Amniotic stem cell (primary cell): ENCODE measurements at regions not wholly inside any gene's neighbourhood (a gene's known extent, or its start where the extent isn't known, plus 50 kb on each side); places are given as distances from the start of the nearest gene placed in this dataset.
"Not testable (repeated sequence)": the region's sequence is repeated elsewhere in the genome, so short reads cannot be mapped to it uniquely, and the experiment has no call there.

ENCODE experiments used
- DNase-seq: peaks from one replicate; lab custom pipeline; 2025; lab: John Stamatoyannopoulos, UW

DNA sequence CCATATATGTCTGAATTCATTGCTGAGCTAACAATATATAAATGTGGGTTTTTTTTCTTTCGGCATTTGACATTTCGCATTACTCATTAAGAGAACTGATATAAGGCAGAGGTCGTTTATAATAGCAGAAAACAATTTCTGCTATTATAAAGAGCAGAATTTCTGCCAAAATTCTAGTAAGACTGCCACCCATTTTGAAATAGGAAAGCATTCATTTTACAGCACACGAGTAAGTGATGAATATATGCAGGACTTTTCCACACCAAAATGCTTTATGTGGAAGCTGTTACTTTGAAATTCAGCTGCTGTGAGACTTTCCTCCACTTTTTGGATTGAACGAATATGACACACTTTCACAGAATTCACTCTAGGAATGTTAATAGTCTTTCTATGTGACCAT lies 610.9 kb upstream of the MAN1A1 start:
- DNase-seq: no peak

DNA sequence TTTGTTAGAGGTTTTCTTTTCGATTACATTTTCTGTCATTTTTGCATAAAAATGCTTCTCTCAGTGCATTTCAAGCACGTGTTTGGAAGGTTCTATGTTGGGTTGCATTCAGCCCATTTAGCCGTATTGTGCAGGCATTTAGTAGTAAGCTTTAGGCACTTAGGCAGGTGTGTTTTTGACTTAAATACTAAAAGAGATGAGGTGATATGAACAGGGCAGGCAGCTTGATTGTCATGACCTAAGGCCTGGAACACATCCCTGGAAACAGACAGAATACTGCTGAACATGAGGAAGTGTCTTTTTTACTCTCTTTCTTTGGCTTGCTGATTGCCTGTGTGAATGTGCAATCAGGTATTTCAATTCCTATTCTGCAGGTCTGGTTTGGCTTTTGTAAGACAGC lies 610.5 kb upstream of the MAN1A1 start:
- no peak for DNase-seq

DNA sequence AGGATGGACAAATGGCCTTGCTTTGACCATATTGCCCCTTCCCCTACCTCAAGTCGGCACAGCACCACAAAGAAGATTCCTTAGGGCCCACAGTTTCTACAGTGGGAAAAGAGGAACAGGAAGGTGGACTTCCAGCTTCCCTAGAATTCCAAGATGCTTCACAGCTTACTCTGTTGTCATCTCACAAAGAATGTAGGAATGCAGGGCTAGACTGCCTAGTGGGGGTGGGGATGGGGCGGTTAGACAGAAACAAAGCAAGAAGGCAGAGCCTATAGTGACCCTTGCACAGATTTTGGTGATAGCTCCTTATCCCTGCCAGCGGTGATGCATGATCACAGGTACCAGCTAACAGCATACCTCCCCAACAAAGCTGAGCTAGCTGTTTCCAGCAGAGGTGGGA lies 607.6 kb upstream of the MAN1A1 start:
- no peak for DNase-seq

GRCh38 chr6:119952696-119953095 lies 603.1 kb upstream of the MAN1A1 start:
- no peak for DNase-seq

GRCh38 chr6:119950681-119951080 lies 601.1 kb upstream of the MAN1A1 start:
- no peak for DNase-seq

- no peak for DNase-seq
Measured at GRCh38 chr6:119942078-119942752, 592.7 kb upstream of the MAN1A1 start.

- DNase-seq: no peak
Measured at GRCh38 chr6:119938752-119939151, 589.2 kb upstream of the MAN1A1 start.

- no peak for DNase-seq
Measured at GRCh38 chr6:119934816-119935215, 585.3 kb upstream of the MAN1A1 start.

DNA sequence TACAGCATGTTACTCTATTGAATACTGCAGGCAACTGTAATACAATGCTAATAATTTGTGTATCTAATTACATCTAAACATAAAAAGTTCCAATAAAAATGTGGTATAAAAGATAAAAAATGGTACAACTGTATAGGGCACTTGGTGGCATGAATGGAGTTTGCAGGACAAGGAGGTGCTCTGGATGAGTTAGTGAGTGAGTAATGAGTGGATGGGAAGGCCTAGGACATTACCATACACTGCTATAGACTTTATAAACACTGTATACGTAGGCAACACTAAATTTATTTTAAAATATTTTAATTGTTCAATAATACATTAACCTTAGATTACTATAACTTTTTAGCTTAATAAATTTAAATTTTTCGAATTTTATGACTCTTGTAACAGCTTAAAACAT lies 579.6 kb upstream of the MAN1A1 start:
- DNase-seq: no peak

DNA sequence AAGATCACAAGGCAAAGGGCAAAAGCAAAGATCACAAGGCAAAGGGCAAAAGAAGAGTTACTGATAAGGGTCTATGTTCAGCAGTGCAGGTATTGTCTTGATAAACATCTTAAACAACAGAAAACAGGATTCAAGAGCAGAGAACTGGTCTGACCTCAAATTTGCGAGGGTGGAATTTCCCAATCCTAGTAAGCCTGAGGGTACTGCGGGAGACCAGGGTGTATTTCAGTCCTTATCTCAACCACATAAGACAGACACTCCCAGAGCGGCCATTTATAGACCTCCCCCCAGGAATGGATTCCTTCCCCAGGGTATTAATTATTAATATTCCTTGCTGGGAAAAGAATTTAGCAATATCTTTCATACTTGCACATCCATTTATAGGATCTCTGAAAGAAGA lies 575.3 kb upstream of the MAN1A1 start:
- DNase-seq: not testable (repeated sequence)

DNA sequence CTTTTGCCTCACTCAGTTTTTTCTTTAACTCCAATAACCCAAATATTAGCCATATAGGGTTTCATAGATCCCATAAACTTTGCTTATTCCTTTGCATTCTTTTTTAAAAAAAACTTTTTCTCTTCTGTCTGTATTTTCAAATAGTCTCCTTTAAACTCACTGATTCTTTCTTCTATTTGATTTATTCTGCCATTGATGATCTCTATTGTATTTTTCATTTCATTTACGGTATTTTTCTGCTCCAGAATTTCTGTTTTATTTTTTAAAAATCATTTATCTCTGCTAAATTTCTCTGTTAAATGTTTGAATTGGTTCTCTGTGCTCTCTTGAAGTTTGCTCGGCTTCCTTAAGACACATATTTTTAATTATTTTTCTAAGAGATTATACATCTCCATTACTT lies 573.3 kb upstream of the MAN1A1 start:
- no peak for DNase-seq

DNA sequence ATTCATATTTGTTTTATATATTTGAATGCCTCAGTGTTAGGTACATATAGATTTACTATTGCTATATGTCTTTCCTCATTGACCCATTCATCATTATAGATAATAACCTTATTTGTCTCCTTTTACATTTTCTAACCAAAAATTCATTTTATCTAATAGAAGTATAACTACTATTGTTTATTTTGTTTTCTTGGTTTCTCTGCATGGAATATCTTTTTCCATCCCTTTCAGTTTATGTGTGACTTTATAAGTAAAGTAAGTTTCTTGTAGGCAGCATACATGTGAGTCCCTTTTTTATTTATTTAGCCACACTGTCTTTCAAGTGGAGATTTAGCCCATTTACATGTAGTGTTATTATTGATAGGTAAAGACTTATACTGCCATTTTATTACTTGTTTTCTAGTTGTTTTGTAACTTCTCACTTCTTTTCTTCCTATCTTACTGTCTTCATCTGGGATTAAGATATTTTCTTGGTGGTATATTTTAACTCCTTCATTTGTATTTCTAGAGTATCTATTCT lies 572.0 kb upstream of the MAN1A1 start:
- DNase-seq: no peak

- DNase-seq: no peak
Measured at GRCh38 chr6:119917186-119917585, 567.6 kb upstream of the MAN1A1 start.

GRCh38 chr6:119915971-119916370 lies 566.4 kb upstream of the MAN1A1 start:
- no peak for DNase-seq

DNA sequence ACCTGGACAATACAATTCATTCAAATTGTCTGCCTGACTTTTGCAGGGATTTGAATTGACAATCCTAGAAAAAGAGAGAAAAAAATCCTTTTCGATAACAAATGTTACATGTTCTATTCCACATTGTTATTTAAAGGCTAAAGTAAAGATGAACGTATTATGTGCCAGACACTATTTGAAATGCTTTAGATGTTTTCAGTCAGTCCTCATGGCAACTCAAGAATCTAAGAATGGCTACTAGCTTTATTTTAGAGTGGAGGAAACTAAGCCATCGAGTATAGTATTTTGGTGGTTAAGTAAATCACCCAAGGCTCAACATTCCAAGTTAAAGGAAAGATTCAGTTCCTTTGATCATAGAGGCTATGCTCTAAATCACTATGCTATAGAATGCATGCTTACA lies 558.6 kb upstream of the MAN1A1 start:
- no peak for DNase-seq

DNA sequence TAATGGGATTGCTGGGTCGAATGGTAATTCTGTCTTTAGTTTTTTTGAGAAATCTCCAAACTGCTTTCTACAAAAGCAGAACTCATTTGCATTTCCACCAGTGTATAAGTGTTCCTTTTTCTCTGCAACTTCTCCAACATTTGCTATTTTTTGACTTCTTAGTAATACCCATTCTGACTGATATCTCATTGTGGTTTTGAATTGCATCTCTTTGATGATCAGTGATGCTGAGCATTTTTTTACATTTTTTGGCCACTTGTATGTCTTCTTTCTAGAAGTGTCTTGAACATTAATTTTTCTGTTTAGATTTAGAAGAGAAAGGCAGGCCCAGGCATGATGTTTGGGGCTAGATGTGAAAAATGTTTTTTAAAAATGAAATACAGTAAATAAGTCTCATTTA lies 553.1 kb upstream of the MAN1A1 start:
- DNase-seq: no peak

DNA sequence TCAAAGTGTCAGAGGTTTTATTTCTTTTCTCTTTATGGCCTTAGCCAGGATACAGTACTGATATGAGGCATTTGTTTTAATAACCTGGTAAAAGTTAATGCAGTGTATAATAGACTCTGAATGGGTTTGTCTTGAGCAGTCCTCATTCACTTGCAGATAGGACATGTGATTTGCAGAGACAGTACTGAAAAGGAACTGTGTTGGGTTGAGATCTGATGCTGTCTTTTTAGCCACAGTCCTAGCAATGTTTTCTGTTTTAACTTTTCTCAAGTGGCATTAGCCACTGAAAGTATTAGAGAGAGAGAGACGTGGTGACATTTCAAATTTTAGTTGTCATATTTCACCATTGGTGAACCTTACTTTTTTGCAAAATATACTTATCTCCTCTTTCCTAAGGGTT lies 547.2 kb upstream of the MAN1A1 start:
- no peak for DNase-seq

DNA sequence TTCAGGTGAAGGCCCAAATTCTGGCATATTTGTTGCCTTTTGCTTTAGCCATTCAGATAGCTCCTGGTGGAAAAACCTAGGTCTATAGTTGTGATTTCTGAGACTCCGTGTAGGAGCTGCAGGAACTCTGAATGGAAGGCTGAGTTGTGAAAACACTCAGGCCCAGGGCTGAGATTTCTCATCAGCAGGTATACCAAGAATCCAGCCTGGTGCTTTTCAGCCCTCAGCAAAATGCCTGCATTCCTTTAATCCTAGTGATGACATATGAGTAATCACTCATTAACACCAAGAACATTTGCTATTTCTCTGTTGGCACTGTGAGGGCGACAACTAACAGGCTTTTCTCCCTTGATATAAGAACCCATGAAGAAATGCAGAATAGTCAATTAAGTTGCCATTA lies 546.1 kb upstream of the MAN1A1 start:
- no peak for DNase-seq

DNA sequence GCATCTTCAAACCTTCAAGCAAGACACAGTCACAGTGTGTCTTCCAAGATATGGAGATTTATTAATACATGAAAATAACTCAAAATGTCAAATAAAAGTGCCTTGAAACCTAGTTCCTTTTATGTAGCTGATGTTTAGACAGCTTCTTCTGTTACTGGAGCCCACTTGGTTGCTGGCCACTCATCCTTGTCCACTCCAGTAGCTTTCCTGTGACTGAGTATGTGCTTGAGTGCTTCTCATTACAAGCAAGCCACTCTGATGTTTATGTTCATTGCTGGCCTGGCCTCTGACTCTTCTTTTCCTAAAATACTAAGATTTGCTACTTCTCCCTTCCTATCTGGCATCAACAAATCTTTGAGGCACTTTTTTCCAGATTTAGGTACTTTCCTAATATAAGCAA lies 545.2 kb upstream of the MAN1A1 start:
- no peak for DNase-seq

DNA sequence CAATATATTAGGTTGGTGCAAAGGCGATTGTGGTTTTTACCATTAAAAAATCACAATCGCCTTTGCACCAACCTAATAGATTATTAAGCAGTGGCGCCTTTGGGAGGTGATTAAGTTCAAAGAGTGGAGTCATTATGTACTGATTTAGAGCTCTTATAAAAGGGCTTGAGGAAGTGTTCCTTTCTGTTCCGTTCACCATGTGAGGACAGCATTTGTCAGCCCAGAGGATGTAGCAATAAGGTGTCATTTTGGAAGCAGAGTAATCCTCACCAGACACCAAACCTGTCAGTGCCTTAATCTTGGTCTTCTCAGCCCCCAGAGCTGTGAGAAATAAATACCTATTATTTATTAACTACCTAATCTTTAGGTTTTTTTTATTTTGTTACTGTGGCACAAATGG lies 542.1 kb upstream of the MAN1A1 start:
- DNase-seq: no peak

DNA sequence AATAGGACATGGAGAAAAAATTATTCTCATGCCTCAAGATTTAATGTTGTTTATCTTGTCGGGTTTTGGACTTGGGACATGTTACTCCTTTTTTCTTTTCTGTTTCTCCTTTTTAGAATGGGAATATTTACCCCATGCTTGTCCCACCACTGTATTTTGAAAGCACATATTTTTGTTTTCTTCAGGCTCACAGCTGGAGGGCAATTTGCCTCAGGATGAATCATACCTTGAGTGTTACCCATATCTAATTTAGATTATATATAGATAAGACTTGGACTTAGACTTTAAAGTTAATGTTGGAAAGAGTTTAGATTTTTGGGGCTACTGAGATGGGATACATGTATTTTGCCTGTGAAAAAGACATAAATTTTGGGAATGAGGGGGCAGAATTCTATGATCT lies 541.6 kb upstream of the MAN1A1 start:
- DNase-seq: no peak

- DNase-seq: no peak
Measured at GRCh38 chr6:119890470-119890869, 540.9 kb upstream of the MAN1A1 start.

DNA sequence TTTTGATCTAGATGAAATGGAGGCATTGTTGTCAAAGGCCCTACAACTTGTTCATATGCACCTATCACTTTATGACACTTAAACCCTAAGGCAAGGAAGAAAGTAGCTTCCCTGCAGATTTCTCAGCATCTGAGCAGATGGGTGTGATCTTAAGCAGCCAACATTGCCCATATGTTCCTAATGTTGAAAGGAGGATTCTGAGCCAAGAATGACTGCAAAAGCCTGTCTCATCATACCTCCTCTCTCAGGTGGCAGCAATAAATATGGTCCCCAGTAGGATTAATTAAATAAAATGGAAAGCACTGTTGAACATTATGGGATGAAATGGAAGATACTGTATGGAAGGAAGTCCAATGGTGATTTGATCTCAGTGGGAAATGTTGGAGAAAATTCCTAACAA lies 538.1 kb upstream of the MAN1A1 start:
- no peak for DNase-seq

- no peak for DNase-seq
Measured at GRCh38 chr6:119881416-119881815, 531.9 kb upstream of the MAN1A1 start.
